Liver (tissue), 8 donors: ENCODE measurements at regions not wholly inside any gene's neighbourhood (a gene's known extent, or its start where the extent isn't known, plus 50 kb on each side); places are given as distances from the start of the nearest gene placed in this dataset.

Experiments
- DNase-seq: peaks from one replicate; pipeline ENCODE4 v3.0.0-alpha.2; 2017; ENCODE audit warnings: low spot score
- H3K27ac ChIP-seq, 2 donors: one replicate each; pipeline ENCODE4 v1.7.0; 2013; ENCODE audit warnings: inconsistent platforms in 2 of 2, low read length in 2 of 2, control low read depth in 1 of 2, low read depth in 1 of 2, mild to moderate bottlenecking in 1 of 2
- H3K27me3 ChIP-seq, 4 donors: one replicate each; pipeline versions ENCODE4 v1.6.1 to v1.7.0; 2013; ENCODE audit warnings: low read length in 3 of 4, inconsistent platforms in 1 of 4, mild to moderate bottlenecking in 1 of 4, moderate library complexity in 1 of 4; ENCODE audit not compliant: control insufficient read depth in 4 of 4, insufficient read depth in 4 of 4
- H3K36me3 ChIP-seq, 4 donors: one replicate each; pipeline versions ENCODE4 v1.6.1 to v1.7.0; 2013; ENCODE audit warnings: low read length in 3 of 4, mild to moderate bottlenecking in 3 of 4, low read depth in 1 of 4, moderate library complexity in 1 of 4; ENCODE audit not compliant: control insufficient read depth in 4 of 4, insufficient read depth in 3 of 4
- H3K4me1 ChIP-seq, 4 donors: one replicate each; pipeline versions ENCODE4 v1.6.1 to v1.7.0; 2013; ENCODE audit warnings: low read length in 3 of 4, mild to moderate bottlenecking in 3 of 4, moderate library complexity in 1 of 4; ENCODE audit not compliant: control insufficient read depth in 4 of 4, insufficient read depth in 4 of 4
- H3K4me3 ChIP-seq, 3 donors: one replicate each; pipeline versions ENCODE4 v1.6.1 to v1.7.0; 2013; ENCODE audit warnings: low read length in 3 of 3, control low read depth in 1 of 3, low read depth in 1 of 3, mild to moderate bottlenecking in 1 of 3
- H3K9ac ChIP-seq, 2 donors: one replicate each; pipeline ENCODE4 v1.7.0; 2013; ENCODE audit warnings: low read length in 2 of 2, mild to moderate bottlenecking in 2 of 2, moderate library complexity in 2 of 2, control low read depth in 1 of 2, low read depth in 1 of 2
- H3K9me3 ChIP-seq, 4 donors: one replicate each; pipeline versions ENCODE4 v1.6.1 to v1.7.0; 2013; ENCODE audit warnings: low read length in 3 of 4; ENCODE audit not compliant: control insufficient read depth in 4 of 4
- ATF3 ChIP-seq: IDR thresholded peaks from 2 replicates; pipeline ENCODE4 v1.6.1; 2016; ENCODE audit warnings: antibody characterized with exemption
- CTCF ChIP-seq: fragments of 150-350 bp; IDR thresholded peaks from 2 replicates; pipeline ENCODE4 v1.5.1; 2017; ENCODE audit warnings: improper control_type of control experiment, low read depth, low read length; ENCODE audit not compliant: missing input control
- EGR1 ChIP-seq, 2 donors: IDR thresholded peaks; 2 replicates each; pipeline ENCODE4 v1.6.1; 2016 to 2018; ENCODE audit warnings: antibody characterized with exemption in 2 of 2, low read depth in 2 of 2
- FOXA2 ChIP-seq: IDR thresholded peaks from 2 replicates; pipeline ENCODE4 v1.6.1; 2016; ENCODE audit warnings: antibody characterized with exemption
- GABPA ChIP-seq, 2 donors: IDR thresholded peaks in 1 of 2; conservative IDR thresholded peaks in 1 of 2; 2 replicates each; pipeline ENCODE4 v1.6.1; 2016; ENCODE audit warnings: antibody characterized with exemption in 2 of 2, mild to moderate bottlenecking in 1 of 2, moderate library complexity in 1 of 2
- HNF4A ChIP-seq, 2 donors: conservative IDR thresholded peaks; 2 replicates each; pipeline ENCODE4 v1.6.1; 2016; ENCODE audit warnings: antibody characterized with exemption in 2 of 2, mild to moderate bottlenecking in 2 of 2
- JUND ChIP-seq, 2 donors: IDR thresholded peaks; 2 replicates each; pipeline ENCODE4 v1.6.1; 2016; ENCODE audit warnings: antibody characterized with exemption in 2 of 2
- MAX ChIP-seq: IDR thresholded peaks from 2 replicates; pipeline ENCODE4 v1.6.1; 2016; ENCODE audit warnings: antibody characterized with exemption
- NR2F2 ChIP-seq: IDR thresholded peaks from 2 replicates; pipeline ENCODE4 v1.6.1; 2016; ENCODE audit warnings: antibody characterized with exemption
- RAD21 ChIP-seq, 2 donors: IDR thresholded peaks; 2 replicates each; pipeline ENCODE4 v1.6.1; 2016; ENCODE audit warnings: antibody characterized with exemption in 2 of 2, mild to moderate bottlenecking in 2 of 2
- SP1 ChIP-seq: IDR thresholded peaks from 2 replicates; pipeline ENCODE4 v1.6.1; 2018; ENCODE audit warnings: antibody characterized with exemption, mild to moderate bottlenecking
- TAF1 ChIP-seq: conservative IDR thresholded peaks from 2 replicates; pipeline ENCODE4 v1.6.1; 2016; ENCODE audit warnings: antibody characterized with exemption, mild to moderate bottlenecking
- YY1 ChIP-seq: IDR thresholded peaks from 2 replicates; pipeline ENCODE4 v1.6.1; 2016; ENCODE audit warnings: antibody characterized with exemption, mild to moderate bottlenecking
- ZBTB33 ChIP-seq: IDR thresholded peaks from 2 replicates; pipeline ENCODE4 v1.6.1; 2016; ENCODE audit warnings: antibody characterized with exemption
- WGBS: extraction: QIAGEN DNeasy Blood & Tissue Kit; methylation state at CpG from one replicate; pipeline ENCODE4 v1.1.7; 2013; 5-methylcytosine and 5-hydroxymethylcytosine counted together
- donor health status: healthy.
- donor health status: healthy.
- donor health status: healthy.
- donor health status: healthy.
- donor health status: healthy.

DNA sequence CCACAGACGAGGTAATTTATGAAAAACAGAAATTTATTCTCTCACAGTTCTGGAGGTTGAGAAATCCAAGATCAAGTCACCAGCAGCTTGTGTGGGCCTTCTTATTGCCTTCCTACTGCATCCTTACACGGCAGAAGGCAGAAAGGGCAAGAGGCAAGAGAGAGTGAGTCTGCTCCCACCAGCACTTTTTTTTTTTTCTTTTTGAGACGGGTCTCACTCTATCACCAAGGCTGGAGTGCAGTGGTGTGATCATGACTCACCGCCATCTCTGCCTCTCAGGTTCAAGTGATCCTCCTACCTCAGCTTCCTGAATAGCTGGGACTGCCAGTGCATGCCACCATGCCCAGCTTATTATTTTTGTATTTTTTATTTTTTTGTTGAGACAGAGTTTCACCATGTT, 78.5 kb upstream of the HK2 start:
- Histone ChIP-seq H3K4me1 (peaks cover 0 to 1% (median 0%) of the 10 kb centered on the region in 4 donors), H3K9me3 (peaks cover 3 to 7% (median 5%) of the 10 kb centered on the region in 4 donors), H3K27ac (no peak overlapping the region), H3K27me3 (peaks cover 0 to 3% (median 0%) of the 10 kb centered on the region in 4 donors), H3K9ac (no peak overlapping the region), H3K36me3 (no peaks in the 10 kb centered on the region), H3K4me3 (no peak overlapping the region)
- DNase-seq, result no peak
- 90% methylated on average over 4 of the region's 4 CpGs for WGBS
- TF ChIP-seq ZBTB33, result no peak
- no peak for TF ChIP-seq FOXA2

- peaks cover 0 to 3% (median 0%) of the 10 kb centered on the region in 4 donors for H3K27me3 ChIP-seq
- no peak for TF ChIP-seq JUND (IDR thresholded peaks at IDR 0.05)
- TF ChIP-seq ZBTB33, result no peak
- TF ChIP-seq TAF1, result no peak
- TF ChIP-seq SP1, result no peak
- no peak for TF ChIP-seq YY1
- TF ChIP-seq CTCF, result no peak
- no peak for TF ChIP-seq RAD21 (IDR thresholded peaks at IDR 0.05)
- no peak for TF ChIP-seq GABPA (IDR thresholded peaks at IDR 0.05 in 1 of 2, conservative IDR thresholded peaks at IDR 0.05 in 1 of 2)
- no peak for TF ChIP-seq NR2F2
- TF ChIP-seq MAX, result no peak
- TF ChIP-seq ATF3, result no peak
- no peak for TF ChIP-seq HNF4A (conservative IDR thresholded peaks at IDR 0.05)
- TF ChIP-seq EGR1 (IDR thresholded peaks at IDR 0.05; ENCODE audit: low read depth in 2 of 2), result no peak
- DNase-seq, result no peak
- no peaks in the 10 kb centered on the region for H3K36me3 ChIP-seq
- no peak overlapping the region for H3K27ac ChIP-seq
- H3K4me1 ChIP-seq, result peaks cover 0 to 11% (median 8%) of the 10 kb centered on the region in 4 donors
- no peak overlapping the region for H3K4me3 ChIP-seq
- H3K9ac ChIP-seq, result no peak overlapping the region
- peaks cover 3 to 7% (median 5%) of the 10 kb centered on the region in 4 donors for H3K9me3 ChIP-seq
These were observed 77.5 kb upstream of the HK2 start for GRCh38 chr2:74756356-74756890.
